T-helper 2 cell (primary cell): ENCODE measurements at regions not wholly inside any gene's neighbourhood (a gene's known extent, or its start where the extent isn't known, plus 50 kb on each side); places are given as distances from the start of the nearest gene placed in this dataset.

Source experiments
- DNase-seq, 5 experiments: peaks; one replicate each; pipeline versions ENCODE4 v3.0.0 to v3.0.0-alpha.2; 2012 to 2022

- DNase-seq, result no peak
Observed at GRCh38 chr16:64450177-64450576, 671.7 kb downstream of the CDH11 start.

- DNase-seq, result no peak
Observed at GRCh38 chr16:64449506-64449905, 672.4 kb downstream of the CDH11 start.

- no peak for DNase-seq
Observed at GRCh38 chr16:64445649-64446048, 676.2 kb downstream of the CDH11 start.

GRCh38 chr16:64445245-64445644 lies 676.6 kb downstream of the CDH11 start:
- no peak for DNase-seq

GRCh38 chr16:64440421-64440831 lies 681.4 kb downstream of the CDH11 start:
- DNase-seq, result no peak

- DNase-seq, result no peak
Observed at GRCh38 chr16:64440005-64440404, 681.9 kb downstream of the CDH11 start.

- no peak for DNase-seq
Observed at GRCh38 chr16:64437706-64438324, 684.0 kb downstream of the CDH11 start.

- no peak for DNase-seq
Observed at GRCh38 chr16:64434526-64435069, 687.3 kb downstream of the CDH11 start.

GRCh38 chr16:64428463-64429113 lies 693.3 kb downstream of the CDH11 start:
- no peak for DNase-seq

GRCh38 chr16:64426131-64426666 lies 695.7 kb downstream of the CDH11 start:
- DNase-seq, result no peak

- no peak for DNase-seq
Observed at GRCh38 chr16:64425381-64425780, 696.5 kb downstream of the CDH11 start.

GRCh38 chr16:64422259-64422658 lies 699.6 kb downstream of the CDH11 start:
- DNase-seq, result no peak

GRCh38 chr16:64421515-64421914 lies 700.3 kb downstream of the CDH11 start:
- DNase-seq, result no peak

- no peak for DNase-seq
Observed at GRCh38 chr16:64419832-64420231, 702.0 kb downstream of the CDH11 start.

- DNase-seq, result no peak
Observed at GRCh38 chr16:64417711-64418227, 704.1 kb downstream of the CDH11 start.

- peak in 1 of 5 experiments; percentile 28 for DNase-seq
Observed at GRCh38 chr16:64416216-64417005, 705.5 kb downstream of the CDH11 start.

- no peak for DNase-seq
Observed at GRCh38 chr16:64412578-64413280, 709.1 kb downstream of the CDH11 start.

- no peak for DNase-seq
Observed at GRCh38 chr16:64410306-64410705, 711.6 kb downstream of the CDH11 start.

GRCh38 chr16:64409783-64410210 lies 712.1 kb downstream of the CDH11 start:
- no peak for DNase-seq

- no peak for DNase-seq
Observed at GRCh38 chr16:64408699-64409098, 713.2 kb downstream of the CDH11 start.

- no peak for DNase-seq
Observed at GRCh38 chr16:64406770-64407181, 715.1 kb downstream of the CDH11 start.

GRCh38 chr16:64403352-64403751 lies 718.5 kb downstream of the CDH11 start:
- no peak for DNase-seq
